NCI-H2171 (cell line): ENCODE measurements at regions not wholly inside any gene's neighbourhood (a gene's known extent, or its start where the extent isn't known, plus 50 kb on each side); places are given as distances from the start of the nearest gene placed in this dataset.

Source experiments
- DNase-seq: peaks from one replicate; lab custom pipeline; 2025; lab: John Stamatoyannopoulos, UW

DNA sequence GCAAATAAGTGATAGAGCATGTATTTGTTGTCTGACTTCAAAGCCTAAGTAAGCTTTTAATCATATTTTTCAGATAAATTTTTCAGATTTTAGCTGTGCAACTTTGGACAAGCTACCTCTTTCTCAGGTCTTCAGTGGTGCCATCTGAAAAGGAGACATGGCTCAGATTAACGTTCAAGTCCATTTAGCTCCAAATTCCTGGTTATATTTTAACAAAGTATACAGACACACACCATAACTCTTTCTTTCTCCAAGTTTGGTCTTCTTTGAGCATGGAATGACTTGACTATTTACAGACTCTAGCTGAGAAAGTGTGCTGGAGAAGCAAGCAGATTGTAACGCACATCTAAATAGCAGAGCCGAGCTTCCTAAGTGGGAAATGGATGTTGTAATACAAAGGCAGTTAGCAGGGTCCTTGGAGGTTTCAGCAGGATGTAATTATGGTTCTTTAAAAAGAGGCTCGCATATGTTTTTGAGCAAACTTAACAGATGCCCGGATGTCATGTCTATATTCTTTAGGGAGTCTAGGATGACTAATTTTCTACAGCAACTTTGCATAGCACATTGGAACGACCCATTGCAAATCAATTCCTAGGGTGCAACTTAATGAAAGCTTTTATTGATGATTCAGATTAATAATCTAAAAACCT lies 128.1 kb upstream of the E2F8 start:
- no peak for DNase-seq

DNA sequence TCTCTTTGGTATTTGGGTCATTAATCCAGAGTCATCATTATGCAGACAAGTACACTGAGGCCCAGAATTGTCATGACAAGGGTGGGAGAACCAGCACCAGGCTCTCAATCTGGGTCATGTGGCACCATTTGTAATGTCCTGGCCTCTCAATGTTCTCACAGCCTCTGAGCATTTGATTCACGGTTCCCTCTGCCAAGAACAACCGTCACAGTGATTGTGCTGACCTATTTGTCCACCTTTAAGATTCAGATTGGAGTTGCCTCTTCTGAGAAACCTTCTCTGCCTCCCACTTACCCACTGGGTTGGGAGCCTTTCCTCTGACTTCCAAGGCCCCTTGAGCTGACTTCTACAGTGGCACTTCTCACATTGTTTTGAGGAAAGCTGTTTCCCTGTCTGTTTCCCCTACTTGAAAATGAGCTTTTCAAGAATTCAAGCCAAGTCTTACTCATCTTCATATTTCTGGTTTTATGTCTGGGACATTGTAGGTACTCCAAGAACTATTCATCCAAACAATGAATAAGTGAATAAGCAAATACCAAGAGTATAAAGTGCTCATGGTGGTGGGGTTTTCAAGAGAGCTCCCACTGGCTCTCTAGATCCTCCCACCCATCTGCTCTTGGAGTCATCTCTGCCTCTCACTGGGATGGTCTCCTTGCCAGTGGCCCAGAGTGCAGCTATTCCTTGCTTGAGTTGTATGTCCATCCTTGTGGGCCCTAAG lies 126.4 kb upstream of the E2F8 start:
- no peak for DNase-seq

DNA sequence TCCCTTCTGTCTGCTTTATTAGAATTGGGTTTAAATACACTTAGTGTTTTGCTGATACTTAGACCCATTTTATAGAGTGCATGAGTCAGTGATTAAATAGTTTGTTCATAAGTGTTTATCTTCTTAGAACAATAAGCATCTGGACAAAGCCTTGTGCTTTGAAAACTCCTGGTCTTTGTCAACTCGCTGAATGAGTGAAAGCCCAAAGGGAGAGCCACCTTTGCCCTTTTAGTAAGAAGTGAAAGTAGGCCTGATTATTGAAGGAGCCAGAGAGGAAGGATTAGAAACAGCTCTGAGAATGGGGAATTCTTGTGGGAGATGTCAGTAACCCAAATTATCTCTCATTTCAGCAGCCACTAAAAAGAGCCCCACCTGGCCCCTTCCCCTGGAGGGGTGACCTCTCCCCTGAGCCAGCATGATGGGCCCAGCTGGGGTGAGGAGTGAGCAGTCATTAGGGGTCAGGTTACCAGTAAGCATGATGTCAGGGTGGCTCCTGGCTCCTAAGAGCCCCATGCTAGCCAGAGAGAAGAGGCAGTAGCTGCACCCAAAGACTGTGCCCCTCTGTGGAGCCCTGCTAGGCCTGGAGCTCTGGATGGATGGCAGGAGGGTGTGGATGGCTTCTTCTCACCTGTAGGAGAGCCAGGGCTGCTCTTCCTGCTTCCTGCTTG lies 125.1 kb upstream of the E2F8 start:
- DNase-seq: no peak

- DNase-seq: no peak
Measured at GRCh38 chr11:19359221-19360000, 118.7 kb upstream of the E2F8 start.

DNA sequence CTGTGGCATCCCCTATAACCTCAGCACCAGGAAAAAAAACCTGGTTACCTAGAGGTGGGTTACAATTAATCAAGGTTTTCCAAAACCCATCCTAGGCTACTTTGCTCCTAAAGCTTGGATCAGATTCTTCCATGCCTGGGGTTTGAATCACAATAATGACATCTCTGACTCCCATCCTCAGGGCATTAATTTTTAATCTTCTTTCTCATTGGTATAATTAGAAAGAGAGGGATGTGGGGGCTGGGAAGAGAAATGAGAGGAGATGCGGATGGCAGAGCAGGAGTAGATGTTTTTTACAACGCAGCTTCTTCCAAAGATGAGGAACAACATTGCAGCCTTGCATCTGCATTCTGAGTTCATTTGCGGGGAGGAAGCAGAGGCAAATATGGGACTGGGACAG lies 117.2 kb upstream of the E2F8 start:
- no peak for DNase-seq

GRCh38 chr11:19355601-19356000 lies 114.9 kb upstream of the E2F8 start:
- no peak for DNase-seq

DNA sequence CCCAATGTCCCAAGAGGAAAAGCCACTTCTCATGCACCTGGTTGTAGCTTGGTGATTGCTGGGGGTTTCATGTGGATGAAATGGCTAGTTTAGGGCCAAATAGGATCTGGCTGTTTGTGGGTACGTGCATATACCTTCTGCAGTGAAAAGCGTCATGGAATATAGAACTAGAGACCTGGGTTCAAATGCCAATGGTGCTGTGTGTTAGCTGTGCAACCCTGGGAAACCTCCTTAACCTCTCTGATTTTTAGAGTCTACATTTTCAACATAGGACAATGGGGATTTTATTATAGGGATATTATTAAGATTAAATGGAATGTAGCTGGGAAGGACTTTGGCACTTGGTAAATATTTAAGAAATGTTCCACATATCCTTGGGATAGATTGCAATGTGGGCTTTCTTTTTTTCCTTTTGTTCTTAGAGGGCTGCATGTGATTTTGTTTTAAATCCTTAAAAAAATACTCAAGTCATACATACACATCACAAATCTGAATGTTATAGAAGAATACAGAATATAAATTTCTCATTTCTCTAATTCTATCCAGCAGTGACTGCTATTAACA lies 112.6 kb upstream of the E2F8 start:
- no peak for DNase-seq

DNA sequence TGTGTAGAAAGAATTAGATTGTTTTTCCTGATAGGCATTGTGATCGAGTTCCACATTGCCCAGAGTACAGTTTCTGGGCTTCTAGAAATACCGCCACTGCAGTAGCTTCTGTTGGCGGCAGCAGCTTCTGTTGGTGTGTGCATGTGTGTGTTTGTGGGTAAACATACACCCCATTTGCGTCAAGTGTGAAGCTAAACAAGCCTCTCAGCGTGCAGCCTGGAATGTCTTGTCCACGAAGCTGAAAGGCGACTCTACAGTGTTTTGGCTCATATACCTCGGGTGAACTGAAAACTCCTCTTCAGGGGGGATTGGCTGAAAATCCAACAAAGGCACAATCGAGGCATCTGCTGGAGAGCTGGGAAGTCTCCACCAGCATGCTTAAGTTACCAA lies 112.0 kb upstream of the E2F8 start:
- no peak for DNase-seq

- DNase-seq: no peak
Measured at GRCh38 chr11:19352072-19352770, 111.5 kb upstream of the E2F8 start.

DNA sequence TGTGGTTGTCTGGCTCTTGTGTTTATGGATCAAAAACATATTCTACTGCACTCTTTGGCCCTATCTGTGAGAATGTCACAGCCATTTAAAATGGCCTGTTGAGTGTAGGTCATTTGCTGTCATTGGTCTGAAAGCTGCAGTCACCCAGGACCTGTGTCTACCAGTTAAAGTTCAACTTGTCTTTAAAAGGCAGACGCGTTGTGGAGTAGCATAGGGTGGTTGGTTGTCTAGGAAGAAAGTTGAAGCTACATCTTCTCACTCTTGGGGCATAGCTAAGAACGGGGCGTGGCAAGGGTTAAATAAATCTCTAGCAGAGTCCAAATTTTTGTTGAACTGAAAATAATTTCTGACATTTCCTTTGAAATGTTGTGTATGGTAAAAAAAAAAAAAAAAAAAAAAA lies 110.7 kb upstream of the E2F8 start:
- no peak for DNase-seq

DNA sequence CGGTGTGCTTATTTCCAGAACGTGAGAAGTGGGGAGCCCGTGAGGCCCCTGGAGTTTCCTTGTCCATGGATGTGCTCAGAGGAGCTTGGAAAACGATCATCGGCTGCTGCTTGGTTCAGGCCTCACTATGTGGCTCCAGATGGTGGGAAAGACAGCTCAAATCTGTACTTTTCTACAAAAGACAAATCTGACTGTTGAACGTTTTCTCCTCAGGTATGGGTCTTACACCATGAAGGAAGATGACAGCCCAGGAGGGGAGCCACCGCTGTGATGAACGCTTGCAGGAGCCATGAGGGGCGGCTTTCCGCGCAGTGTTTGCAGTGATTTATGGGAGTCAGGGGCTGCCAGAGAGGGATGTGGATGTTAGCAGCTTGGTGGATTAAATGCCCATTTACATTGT lies 109.4 kb upstream of the E2F8 start:
- no peak for DNase-seq

DNA sequence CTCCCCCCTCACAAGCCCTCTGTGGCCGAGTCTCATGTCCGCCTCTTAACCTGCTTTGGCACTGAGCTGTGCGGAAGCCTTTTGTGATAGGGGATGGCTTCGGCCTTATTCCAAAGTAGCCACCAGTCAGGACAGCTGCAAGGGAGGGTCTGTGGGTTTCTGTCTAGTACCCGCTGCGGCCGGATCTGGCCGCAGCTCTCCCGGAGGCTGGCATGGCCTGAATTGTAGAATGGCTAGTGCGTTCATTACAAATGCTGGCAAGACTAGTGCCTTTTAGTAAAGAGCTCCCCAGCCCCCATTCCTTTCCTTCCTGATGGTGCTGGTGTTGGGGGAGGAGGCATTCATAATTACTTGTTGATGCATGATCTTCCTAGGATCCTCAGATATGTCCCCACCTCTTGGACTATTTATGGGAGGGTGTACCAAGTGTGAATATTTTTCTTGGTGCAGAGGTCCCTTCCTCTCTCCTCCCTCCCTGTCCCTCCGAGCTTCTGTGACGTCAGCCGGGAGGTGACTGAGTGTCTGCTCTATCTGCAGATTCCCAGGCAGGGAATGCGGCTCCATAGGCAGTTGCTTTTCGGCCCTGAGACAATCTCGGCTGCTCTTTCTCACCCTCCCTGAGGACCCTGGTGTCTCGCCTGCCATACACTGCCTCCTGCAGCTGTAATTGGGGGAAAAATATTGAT lies 108.7 kb upstream of the E2F8 start:
- DNase-seq: no peak

GRCh38 chr11:19347911-19348310 lies 107.2 kb upstream of the E2F8 start:
- DNase-seq: no peak

- peak; percentile 26 for DNase-seq
Measured at GRCh38 chr11:19345848-19346681, 105.3 kb upstream of the E2F8 start.

- peak; percentile 15 for DNase-seq
Measured at GRCh38 chr11:19345519-19345847, 104.7 kb upstream of the E2F8 start.

DNA sequence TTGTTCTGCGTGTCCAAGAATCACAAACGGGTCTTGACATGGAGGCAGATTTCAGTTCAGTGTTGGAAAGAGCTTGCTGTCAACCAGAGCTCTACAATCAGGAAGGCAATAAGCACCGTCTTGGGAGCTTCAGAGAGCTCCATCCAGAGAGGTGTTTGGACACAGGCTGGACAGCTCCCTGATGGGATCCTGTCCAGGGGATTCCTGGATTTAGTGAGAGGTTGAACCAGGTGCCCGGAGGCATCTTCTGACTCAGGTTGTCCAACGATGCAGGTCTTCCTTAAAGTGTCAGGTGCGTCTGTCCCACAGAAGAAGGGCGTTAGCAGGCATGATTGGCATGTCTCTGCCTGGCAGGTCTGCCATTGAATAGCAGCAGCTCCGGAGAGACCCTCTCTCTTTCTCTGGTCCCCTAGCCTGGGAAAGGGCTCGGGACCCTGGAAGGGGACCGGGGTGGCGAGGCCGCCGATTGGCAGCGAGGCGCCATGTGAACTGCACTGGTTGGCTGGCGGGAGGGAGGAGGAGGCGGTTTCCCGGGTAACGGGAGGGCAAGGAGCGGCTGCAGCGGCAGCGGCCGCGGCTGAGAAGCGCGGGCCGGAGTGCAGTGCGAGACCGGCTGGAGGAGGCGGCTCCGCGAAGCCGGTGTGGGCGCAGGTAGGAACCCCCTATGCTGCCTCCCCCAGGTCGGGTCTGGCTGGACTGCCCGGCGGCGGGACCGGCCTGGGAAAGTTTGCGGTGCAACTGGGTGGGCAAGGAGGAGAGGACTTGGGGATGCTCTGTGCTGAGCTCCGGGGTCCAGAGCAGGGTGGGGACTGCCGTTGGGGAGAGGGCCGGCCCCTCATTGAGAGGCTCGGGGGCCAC lies 104.1 kb upstream of the E2F8 start:
- DNase-seq: peak; percentile 19

GRCh38 chr11:19342036-19342435 lies 101.3 kb upstream of the E2F8 start:
- DNase-seq: no peak

DNA sequence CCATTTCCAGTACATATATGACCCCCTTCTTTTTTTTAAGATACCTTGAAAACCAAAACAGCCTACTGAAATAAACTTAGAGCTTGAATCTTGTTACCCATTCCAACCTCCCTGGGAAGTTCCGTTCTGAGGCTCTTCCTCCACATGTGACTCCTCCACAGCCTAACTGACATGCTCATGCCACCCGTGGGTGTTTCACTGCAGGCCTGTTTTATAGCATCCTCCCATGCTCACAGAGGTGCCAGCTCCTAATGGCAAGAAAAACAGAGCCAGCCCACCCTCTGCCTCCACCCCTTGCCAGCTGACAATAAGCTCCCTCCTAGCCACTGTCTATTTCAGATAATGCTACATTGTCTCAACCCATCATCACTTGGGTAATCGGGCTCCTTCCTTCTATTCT lies 97.6 kb upstream of the E2F8 start:
- no peak for DNase-seq

DNA sequence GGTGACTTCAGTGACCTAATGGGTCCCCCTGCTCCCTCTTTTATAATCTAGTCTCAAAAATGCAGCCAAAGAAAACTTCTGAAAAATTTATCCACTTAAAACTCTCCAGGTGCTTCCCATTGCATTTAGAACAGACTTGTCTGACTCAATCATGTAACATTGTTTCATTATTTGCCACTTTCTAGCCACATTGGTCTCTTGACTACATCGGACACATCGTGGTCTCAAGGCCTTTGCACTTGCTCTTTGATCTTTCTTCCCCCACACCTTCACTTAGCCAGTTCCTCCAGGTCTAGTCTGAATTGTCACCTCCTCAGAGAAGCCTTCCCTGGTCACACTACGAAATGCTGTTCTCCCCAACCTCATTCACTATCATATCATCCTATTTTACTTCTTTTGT lies 97.0 kb upstream of the E2F8 start:
- DNase-seq: no peak
